Stimulated activated CD8-positive, alpha-beta memory T cell treated with anti-CD3 and anti-CD28 coated beads, Interleukin-4, amount 100 ng/mL, for 4 hours (primary cell): ENCODE measurements at regions not wholly inside any gene's neighbourhood (a gene's known extent, or its start where the extent isn't known, plus 50 kb on each side); places are given as distances from the start of the nearest gene placed in this dataset.

Experiments
- DNase-seq, 2 donors: peaks; one replicate each; pipeline ENCODE4 v3.0.0-alpha.2; 2020; ENCODE audit warnings: low read depth in 2 of 2, low spot score in 1 of 2

GRCh38 chr9:21561502-21561901 is 79.4 kb upstream of the IFNE start:
- no peak for DNase-seq

GRCh38 chr9:21564175-21564574 is 82.1 kb upstream of the IFNE start:
- no peak for DNase-seq

GRCh38 chr9:21565155-21565554 is 83.0 kb upstream of the IFNE start:
- DNase-seq, result no peak

GRCh38 chr9:21567926-21568325 is 85.8 kb upstream of the IFNE start:
- no peak for DNase-seq

GRCh38 chr9:21568484-21568883 is 86.4 kb upstream of the IFNE start:
- DNase-seq, result no peak

- DNase-seq, result no peak
Measured at GRCh38 chr9:21569721-21570120, 87.6 kb upstream of the IFNE start.

GRCh38 chr9:21570643-21571275 is 88.6 kb upstream of the IFNE start:
- DNase-seq, result no peak

GRCh38 chr9:21574261-21574660 is 92.1 kb upstream of the IFNE start:
- DNase-seq, result no peak

GRCh38 chr9:21576331-21577189 is 94.4 kb upstream of the IFNE start:
- no peak for DNase-seq

GRCh38 chr9:21579247-21579671 is 97.1 kb upstream of the IFNE start:
- DNase-seq, result peak in 1 of 2 donors; percentile 14

GRCh38 chr9:21579743-21580142 is 97.6 kb upstream of the IFNE start:
- DNase-seq, result no peak

GRCh38 chr9:21580636-21581378 is 98.7 kb upstream of the IFNE start:
- no peak for DNase-seq

GRCh38 chr9:21583628-21584377 is 101.7 kb upstream of the IFNE start:
- DNase-seq, result no peak

- no peak for DNase-seq
Measured at GRCh38 chr9:21584890-21585289, 102.8 kb upstream of the IFNE start.

- no peak for DNase-seq
Measured at GRCh38 chr9:21585756-21586752, 103.9 kb upstream of the IFNE start.

GRCh38 chr9:21589344-21590056 is 107.4 kb upstream of the IFNE start:
- no peak for DNase-seq

GRCh38 chr9:21590058-21590996 is 108.2 kb upstream of the IFNE start:
- DNase-seq, result no peak
